Ovary (tissue), 3 donors: ENCODE measurements at regions not wholly inside any gene's neighbourhood (a gene's known extent, or its start where the extent isn't known, plus 50 kb on each side); places are given as distances from the start of the nearest gene placed in this dataset.

Source experiments
- POLR2A ChIP-seq: fragments of 450-650 bp; IDR thresholded peaks from one replicate; pipeline ENCODE4 v1.6.1; 2017; ENCODE audit warnings: antibody characterized with exemption, mild to moderate bottlenecking, moderate library complexity
- TF ChIP-seq, protein P1 (sequence below), 3 donors: fragments of 450-650 bp in 2 of 3; fragments of 200-600 bp in 1 of 3; IDR thresholded peaks; one replicate each; pipeline versions ENCODE4 v1.5.1 to v1.8.0; 2016 to 2022; ENCODE audit warnings: antibody characterized with exemption in 3 of 3, mild to moderate bottlenecking in 1 of 3
- donor health status: DM: no; HTN: no; CAD: no.

DNA sequence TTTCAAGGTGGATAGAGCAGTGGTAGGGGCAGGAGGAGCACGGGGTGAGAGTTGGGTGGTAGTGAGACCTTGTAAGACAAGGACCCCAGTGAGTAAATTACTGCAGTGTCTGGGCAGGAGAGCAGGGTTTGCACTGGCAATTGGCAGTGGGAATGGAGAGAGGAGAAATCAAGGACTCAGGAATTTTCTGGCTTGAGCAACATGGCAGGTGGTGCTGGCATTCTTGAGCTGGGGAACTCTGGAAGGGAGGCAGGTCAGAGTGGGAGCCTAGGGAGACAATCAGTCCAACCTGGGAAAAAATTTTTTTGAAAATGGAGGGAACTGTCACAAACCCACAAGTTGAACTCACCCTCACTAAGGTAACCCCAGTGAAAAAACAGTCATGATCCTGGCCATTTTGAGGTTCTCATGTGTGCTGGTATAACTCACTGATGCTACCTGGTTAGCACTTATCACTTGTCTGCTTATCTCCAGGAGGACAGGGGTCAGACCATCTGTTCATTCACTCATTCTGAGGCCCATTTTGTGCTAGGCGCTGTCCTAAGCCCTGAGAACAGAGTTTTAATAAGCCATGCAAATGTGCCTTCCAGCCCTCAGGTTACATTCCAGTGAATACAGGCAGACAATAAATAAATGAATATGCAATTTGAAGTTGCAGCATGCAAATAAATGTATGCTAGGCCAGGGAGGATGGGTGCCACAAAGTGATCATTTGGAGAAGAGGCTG lies 92.2 kb upstream of the SEC11C start:
- no peak for TF ChIP-seq POLR2A
- TF ChIP-seq, protein P1, sequence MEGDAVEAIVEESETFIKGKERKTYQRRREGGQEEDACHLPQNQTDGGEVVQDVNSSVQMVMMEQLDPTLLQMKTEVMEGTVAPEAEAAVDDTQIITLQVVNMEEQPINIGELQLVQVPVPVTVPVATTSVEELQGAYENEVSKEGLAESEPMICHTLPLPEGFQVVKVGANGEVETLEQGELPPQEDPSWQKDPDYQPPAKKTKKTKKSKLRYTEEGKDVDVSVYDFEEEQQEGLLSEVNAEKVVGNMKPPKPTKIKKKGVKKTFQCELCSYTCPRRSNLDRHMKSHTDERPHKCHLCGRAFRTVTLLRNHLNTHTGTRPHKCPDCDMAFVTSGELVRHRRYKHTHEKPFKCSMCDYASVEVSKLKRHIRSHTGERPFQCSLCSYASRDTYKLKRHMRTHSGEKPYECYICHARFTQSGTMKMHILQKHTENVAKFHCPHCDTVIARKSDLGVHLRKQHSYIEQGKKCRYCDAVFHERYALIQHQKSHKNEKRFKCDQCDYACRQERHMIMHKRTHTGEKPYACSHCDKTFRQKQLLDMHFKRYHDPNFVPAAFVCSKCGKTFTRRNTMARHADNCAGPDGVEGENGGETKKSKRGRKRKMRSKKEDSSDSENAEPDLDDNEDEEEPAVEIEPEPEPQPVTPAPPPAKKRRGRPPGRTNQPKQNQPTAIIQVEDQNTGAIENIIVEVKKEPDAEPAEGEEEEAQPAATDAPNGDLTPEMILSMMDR (IDR thresholded peaks at IDR 0.05) = no peak
